Activated B cell treated with CpG ODN at 0.5 μM for 24 hours (primary cell): ENCODE measurements at regions not wholly inside any gene's neighbourhood (a gene's known extent, or its start where the extent isn't known, plus 50 kb on each side); places are given as distances from the start of the nearest gene placed in this dataset.

ENCODE experiments used
- ATAC-seq: fragments of 200-7000 bp; cut with Tn5 transposase; one replicate; pipeline ENCODE4 v1.10.0; 2021; ENCODE audit warnings: low read depth, mild to moderate bottlenecking, moderate library complexity
- CTCF ChIA-PET: fragments of 350-600 bp; sonication (Branson Sonifier 250); formaldehyde crosslinking; loops from one replicate; lab custom pipeline; 2021; ENCODE audit warnings: antibody characterized with exemption; lab: Charles Lee
- POLR2A ChIA-PET: fragments of 350-600 bp; sonication (Branson Sonifier 250); formaldehyde crosslinking; loops from one replicate; lab custom pipeline; 2021; ENCODE audit warnings: antibody characterized with exemption; lab: Charles Lee
- DNase-seq: peaks from one replicate; pipeline ENCODE4 v3.0.0; 2022
- H3K27ac Mint-ChIP-seq: one replicate; pipeline ENCODE4 v1.8.0; 2020; ENCODE audit warnings: mixed read lengths
- H3K27me3 Mint-ChIP-seq: one replicate; pipeline ENCODE4 v1.8.0; 2021; ENCODE audit warnings: mixed read lengths
- H3K36me3 Mint-ChIP-seq: one replicate; pipeline ENCODE4 v1.8.0; 2021; ENCODE audit warnings: low read depth, mixed read lengths
- H3K4me1 Mint-ChIP-seq: one replicate; pipeline ENCODE4 v1.8.0; 2021; ENCODE audit warnings: mixed read lengths
- H3K4me3 Mint-ChIP-seq: one replicate; pipeline ENCODE4 v1.8.0; 2020; ENCODE audit warnings: mild to moderate bottlenecking, mixed read lengths
- H3K9me3 Mint-ChIP-seq: one replicate; pipeline ENCODE4 v1.8.0; 2020; ENCODE audit warnings: mixed read lengths
- CTCF ChIP-seq: fragments of 200-600 bp; IDR thresholded peaks from one replicate; pipeline ENCODE4 v1.8.0; 2022; ENCODE audit warnings: antibody characterized with exemption, mild to moderate bottlenecking
- intact Hi-C: fragments of 100-400 bp; cut with micrococcal nuclease; formaldehyde crosslinking; loops from one replicate; pipeline ENCODE4 v1.15.1; 2024

- intact Hi-C loops = no loop called here
- no peak for TF ChIP-seq CTCF
- no peaks in the 10 kb centered on the region for H3K27me3 Mint-ChIP-seq
- H3K36me3 Mint-ChIP-seq = no peaks in the 10 kb centered on the region
- H3K27ac Mint-ChIP-seq = no peak overlapping the region
- POLR2A ChIA-PET = no interaction called here
- H3K4me3 Mint-ChIP-seq = no peak overlapping the region
- no peak for DNase-seq
- CTCF ChIA-PET = no interaction called here
- H3K9me3 Mint-ChIP-seq = no peaks in the 10 kb centered on the region
- no peaks in the 10 kb centered on the region for H3K4me1 Mint-ChIP-seq
- ATAC-seq = no peak
Observed at GRCh38 chr20:12677925-12678324, 330.8 kb upstream of the SPTLC3 start.

- DNase-seq (no peak), ATAC-seq (no peak)
- ChIA-PET CTCF (no interaction called here), POLR2A (no interaction called here)
- no peak for TF ChIP-seq CTCF
- intact Hi-C loops = no loop called here
- H3K4me1 Mint-ChIP-seq = no peaks in the 10 kb centered on the region
- no peak overlapping the region for H3K27ac Mint-ChIP-seq
- no peaks in the 10 kb centered on the region for H3K36me3 Mint-ChIP-seq
- no peaks in the 10 kb centered on the region for H3K27me3 Mint-ChIP-seq
- H3K4me3 Mint-ChIP-seq = no peak overlapping the region
- no peaks in the 10 kb centered on the region for H3K9me3 Mint-ChIP-seq
Observed at GRCh38 chr20:12679447-12679846, 329.3 kb upstream of the SPTLC3 start.

GRCh38 chr20:12682613-12683012, 326.2 kb upstream of the SPTLC3 start:
- intact Hi-C loops = no loop called here
- no peaks in the 10 kb centered on the region for H3K9me3 Mint-ChIP-seq
- ATAC-seq (no peak), DNase-seq (no peak)
- H3K27me3 Mint-ChIP-seq = no peaks in the 10 kb centered on the region
- no peaks in the 10 kb centered on the region for H3K4me1 Mint-ChIP-seq
- no peak overlapping the region for H3K4me3 Mint-ChIP-seq
- ChIA-PET CTCF (no interaction called here), POLR2A (no interaction called here)
- H3K36me3 Mint-ChIP-seq = no peaks in the 10 kb centered on the region
- H3K27ac Mint-ChIP-seq = no peak overlapping the region
- TF ChIP-seq CTCF = no peak

- POLR2A ChIA-PET = no interaction called here
Observed at GRCh38 chr20:12687476-12687875, 321.3 kb upstream of the SPTLC3 start.

GRCh38 chr20:12695937-12696336, 312.8 kb upstream of the SPTLC3 start:
- no peak for ATAC-seq
- DNase-seq = no peak
- Mint-ChIP-seq H3K27me3 (no peaks in the 10 kb centered on the region), H3K4me1 (no peaks in the 10 kb centered on the region), H3K27ac (no peak overlapping the region), H3K4me3 (no peak overlapping the region), H3K9me3 (peaks cover 2% of the 10 kb centered on the region), H3K36me3 (no peaks in the 10 kb centered on the region)
- ChIA-PET POLR2A (no interaction called here), CTCF (no interaction called here)
- intact Hi-C loops = no loop called here
- TF ChIP-seq CTCF = no peak

More at GRCh38 chr20:12687476-12687875, 321.3 kb upstream of the SPTLC3 start:
- ATAC-seq (no peak), DNase-seq (no peak)
- Mint-ChIP-seq H3K27me3 (no peaks in the 10 kb centered on the region), H3K27ac (no peak overlapping the region), H3K4me1 (no peaks in the 10 kb centered on the region), H3K4me3 (no peak overlapping the region), H3K9me3 (peaks cover 1% of the 10 kb centered on the region), H3K36me3 (no peaks in the 10 kb centered on the region)
- CTCF ChIA-PET = no interaction called here
- no peak for TF ChIP-seq CTCF
- intact Hi-C loops = no loop called here
